ENCODE measurements at regions not wholly inside any gene's neighbourhood (a gene's known extent, or its start where the extent isn't known, plus 50 kb on each side); places are given as distances from the start of the nearest gene placed in this dataset.
"Not testable (repeated sequence)": the region's sequence is repeated elsewhere in the genome, so short reads cannot be mapped to it uniquely, and the experiment has no call there.

DNA sequence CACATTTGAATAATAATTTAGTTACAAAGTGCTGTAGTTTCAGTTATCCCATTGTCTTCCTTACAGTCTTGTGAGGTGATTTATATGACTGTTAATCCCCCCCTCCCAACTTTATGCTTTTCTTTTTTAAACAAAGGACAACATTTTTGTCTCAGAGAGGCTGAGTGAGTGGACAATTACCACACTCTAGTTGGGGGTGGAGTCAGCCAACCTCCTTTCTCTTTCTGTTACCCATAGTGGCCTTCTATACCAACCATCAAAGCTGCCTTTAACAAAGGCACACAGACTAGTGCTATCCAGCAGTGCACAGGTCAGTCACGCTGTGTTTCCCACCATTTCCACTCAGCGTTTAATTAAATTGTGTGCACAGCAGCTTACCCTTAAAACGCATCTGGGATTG lies 114.3 kb upstream of the SPATA31A3 start:
- TF ChIP-seq, protein P1, sequence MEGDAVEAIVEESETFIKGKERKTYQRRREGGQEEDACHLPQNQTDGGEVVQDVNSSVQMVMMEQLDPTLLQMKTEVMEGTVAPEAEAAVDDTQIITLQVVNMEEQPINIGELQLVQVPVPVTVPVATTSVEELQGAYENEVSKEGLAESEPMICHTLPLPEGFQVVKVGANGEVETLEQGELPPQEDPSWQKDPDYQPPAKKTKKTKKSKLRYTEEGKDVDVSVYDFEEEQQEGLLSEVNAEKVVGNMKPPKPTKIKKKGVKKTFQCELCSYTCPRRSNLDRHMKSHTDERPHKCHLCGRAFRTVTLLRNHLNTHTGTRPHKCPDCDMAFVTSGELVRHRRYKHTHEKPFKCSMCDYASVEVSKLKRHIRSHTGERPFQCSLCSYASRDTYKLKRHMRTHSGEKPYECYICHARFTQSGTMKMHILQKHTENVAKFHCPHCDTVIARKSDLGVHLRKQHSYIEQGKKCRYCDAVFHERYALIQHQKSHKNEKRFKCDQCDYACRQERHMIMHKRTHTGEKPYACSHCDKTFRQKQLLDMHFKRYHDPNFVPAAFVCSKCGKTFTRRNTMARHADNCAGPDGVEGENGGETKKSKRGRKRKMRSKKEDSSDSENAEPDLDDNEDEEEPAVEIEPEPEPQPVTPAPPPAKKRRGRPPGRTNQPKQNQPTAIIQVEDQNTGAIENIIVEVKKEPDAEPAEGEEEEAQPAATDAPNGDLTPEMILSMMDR (conservative IDR thresholded peaks at IDR 0.05; ENCODE audit: low read depth, low read length), result not testable (repeated sequence)
- not testable (repeated sequence) for TF ChIP-seq POLR2A (IDR thresholded peaks at IDR 0.05; ENCODE audit: low read depth, low read length); BHLHE40 (IDR thresholded peaks at IDR 0.05; ENCODE audit: low read depth, low read length); RFX5 (IDR thresholded peaks at IDR 0.05; ENCODE audit: low read depth, low read length); RAD21 (IDR thresholded peaks at IDR 0.05; ENCODE audit: low read length); CEBPB (IDR thresholded peaks at IDR 0.05; ENCODE audit: low read depth, low read length); RCOR1 (IDR thresholded peaks at IDR 0.05; ENCODE audit: insufficient replicate concordance, low read length); FOS (IDR thresholded peaks at IDR 0.05; ENCODE audit: low read depth, low read length); SMC3 (IDR thresholded peaks at IDR 0.05; ENCODE audit: low read depth, low read length); MAZ (IDR thresholded peaks at IDR 0.05; ENCODE audit: borderline replicate concordance, low read depth, low read length); MAFK (IDR thresholded peaks at IDR 0.05; ENCODE audit: low read depth, low read length)
- TF ChIP-seq, protein P2, sequence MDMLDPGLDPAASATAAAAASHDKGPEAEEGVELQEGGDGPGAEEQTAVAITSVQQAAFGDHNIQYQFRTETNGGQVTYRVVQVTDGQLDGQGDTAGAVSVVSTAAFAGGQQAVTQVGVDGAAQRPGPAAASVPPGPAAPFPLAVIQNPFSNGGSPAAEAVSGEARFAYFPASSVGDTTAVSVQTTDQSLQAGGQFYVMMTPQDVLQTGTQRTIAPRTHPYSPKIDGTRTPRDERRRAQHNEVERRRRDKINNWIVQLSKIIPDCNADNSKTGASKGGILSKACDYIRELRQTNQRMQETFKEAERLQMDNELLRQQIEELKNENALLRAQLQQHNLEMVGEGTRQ (IDR thresholded peaks at IDR 0.05; ENCODE audit: low read depth, low read length), result not testable (repeated sequence)
- TF ChIP-seq, protein P3, sequence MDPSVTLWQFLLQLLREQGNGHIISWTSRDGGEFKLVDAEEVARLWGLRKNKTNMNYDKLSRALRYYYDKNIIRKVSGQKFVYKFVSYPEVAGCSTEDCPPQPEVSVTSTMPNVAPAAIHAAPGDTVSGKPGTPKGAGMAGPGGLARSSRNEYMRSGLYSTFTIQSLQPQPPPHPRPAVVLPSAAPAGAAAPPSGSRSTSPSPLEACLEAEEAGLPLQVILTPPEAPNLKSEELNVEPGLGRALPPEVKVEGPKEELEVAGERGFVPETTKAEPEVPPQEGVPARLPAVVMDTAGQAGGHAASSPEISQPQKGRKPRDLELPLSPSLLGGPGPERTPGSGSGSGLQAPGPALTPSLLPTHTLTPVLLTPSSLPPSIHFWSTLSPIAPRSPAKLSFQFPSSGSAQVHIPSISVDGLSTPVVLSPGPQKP (IDR thresholded peaks at IDR 0.05; ENCODE audit: borderline replicate concordance, low read depth, low read length), result not testable (repeated sequence)
